IMR-90 (cell line): ENCODE measurements at regions not wholly inside any gene's neighbourhood (a gene's known extent, or its start where the extent isn't known, plus 50 kb on each side); places are given as distances from the start of the nearest gene placed in this dataset.

Experiments used
- ATAC-seq: fragments of 200-7000 bp; cut with Tn5 transposase; 2 replicates; pipeline ENCODE4 v1.9.1; 2020; ENCODE audit warnings: low read depth, mild to moderate bottlenecking, moderate library complexity
- BruUV-seq: library from RNA; stranded (reverse); fragments of 400-500 nt; replicated peaks from 2 replicates; lab custom pipeline; 2021; lab: Mats Ljungman, UMichigan
- CTCF ChIA-PET: fragments of 300-600 bp; formaldehyde crosslinking; extraction: SDS; loops from one replicate; lab custom pipeline; 2021; ENCODE audit warnings: antibody characterized with exemption; lab: Yijun Ruan, JAX
- POLR2A ChIA-PET: fragments of 300-600 bp; sonication (Branson Sonifier 250); formaldehyde crosslinking; loops from one replicate; lab custom pipeline; 2022; ENCODE audit warnings: antibody characterized with exemption; ENCODE audit not compliant: unreplicated experiment; lab: Charles Lee
- DNase-seq: peaks from one replicate; pipeline ENCODE4 v3.0.0; 2013
- H2AFZ ChIP-seq: replicated peaks from 2 replicates; pipeline ENCODE3; 2013; ENCODE audit warnings: low read length, mild to moderate bottlenecking; ENCODE audit not compliant: poor library complexity
- H2AK5ac ChIP-seq: 2 replicates; pipeline ENCODE4 v1.6.1; 2013; ENCODE audit warnings: low read depth, low read length, inconsistent platforms
- H2AK9ac ChIP-seq: replicated peaks from 2 replicates; pipeline ENCODE3; 2013; ENCODE audit warnings: mild to moderate bottlenecking, low read depth, low read length, moderate library complexity; ENCODE audit not compliant: poor library complexity
- H2BK120ac ChIP-seq: 2 replicates; pipeline ENCODE4 v1.6.1; 2013; ENCODE audit warnings: low read depth, low read length, inconsistent platforms
- H2BK15ac ChIP-seq: 3 replicates; pipeline ENCODE4 v1.6.1; 2013; ENCODE audit warnings: low read depth, low read length, inconsistent platforms
- H2BK20ac ChIP-seq: 2 replicates; pipeline ENCODE4 v1.6.1; 2013; ENCODE audit warnings: low read depth, mild to moderate bottlenecking, inconsistent platforms, low read length, moderate library complexity
- H2BK5ac ChIP-seq: 2 replicates; pipeline ENCODE4 v1.6.1; 2013; ENCODE audit warnings: mild to moderate bottlenecking, low read depth, low read length, inconsistent platforms; ENCODE audit not compliant: poor library complexity, severe bottlenecking
- H3K14ac ChIP-seq: replicated peaks from 2 replicates; pipeline ENCODE4 v1.6.1; 2013; ENCODE audit warnings: low read depth, low read length, inconsistent platforms
- H3K18ac ChIP-seq: 2 replicates; pipeline ENCODE4 v1.6.1; 2013; ENCODE audit warnings: low read depth, low read length, control low read depth
- H3K23ac ChIP-seq: 2 replicates; pipeline ENCODE4 v1.6.1; 2013; ENCODE audit warnings: low read depth, low read length, inconsistent platforms
- H3K27ac ChIP-seq: 2 replicates; pipeline ENCODE4 v1.5.1; 2013; ENCODE audit warnings: mild to moderate bottlenecking, control low read depth, low read length; ENCODE audit not compliant: insufficient read depth
- H3K27me3 ChIP-seq: 2 replicates; pipeline ENCODE4 v1.6.1; 2013; ENCODE audit warnings: low read length; ENCODE audit not compliant: control insufficient read depth, insufficient read depth
- H3K36me3 ChIP-seq: 2 replicates; pipeline ENCODE4 v1.6.1; 2013; ENCODE audit warnings: low read length, mixed read lengths; ENCODE audit not compliant: control insufficient read depth, insufficient read depth
- H3K4ac ChIP-seq: 2 replicates; pipeline ENCODE4 v1.6.1; 2013; ENCODE audit warnings: low read depth, low read length, inconsistent platforms
- H3K4me1 ChIP-seq: 2 replicates; pipeline ENCODE4 v1.6.1; 2013; ENCODE audit warnings: low read length, mixed read lengths; ENCODE audit not compliant: control insufficient read depth, insufficient read depth
- H3K4me2 ChIP-seq: 2 replicates; pipeline ENCODE4 v1.6.1; 2013; ENCODE audit warnings: low read depth, mild to moderate bottlenecking, control low read depth, low read length, moderate library complexity
- H3K4me3 ChIP-seq: 2 replicates; pipeline ENCODE4 v1.5.1; 2013; ENCODE audit warnings: low read depth, mild to moderate bottlenecking, control low read depth, low read length, moderate library complexity; ENCODE audit not compliant: insufficient read depth
- H3K56ac ChIP-seq: 2 replicates; pipeline ENCODE4 v1.6.1; 2013; ENCODE audit warnings: low read length, inconsistent platforms; ENCODE audit not compliant: insufficient read depth; ENCODE audit errors: extremely low read depth
- H3K79me1 ChIP-seq, 2 experiments: 2 replicates each; pipeline ENCODE4 v1.6.1; 2013; ENCODE audit warnings: low read length in 2 of 2, inconsistent platforms in 1 of 2, low read depth in 1 of 2
- H3K9ac ChIP-seq: 2 replicates; pipeline ENCODE4 v1.6.1; 2013; ENCODE audit warnings: low read depth, low read length, control low read depth
- H3K9me1 ChIP-seq: 2 replicates; pipeline ENCODE4 v1.6.1; 2013; ENCODE audit warnings: low read length, inconsistent platforms; ENCODE audit not compliant: insufficient read depth
- H3K9me3 ChIP-seq: 2 replicates; pipeline ENCODE4 v1.6.1; 2013; ENCODE audit warnings: low read length; ENCODE audit not compliant: control insufficient read depth, insufficient read depth
- H4K20me1 ChIP-seq: 2 replicates; pipeline ENCODE4 v1.6.1; 2013; ENCODE audit warnings: low read length, inconsistent platforms; ENCODE audit not compliant: insufficient read depth
- H4K5ac ChIP-seq: 2 replicates; pipeline ENCODE4 v1.6.1; 2013; ENCODE audit warnings: mild to moderate bottlenecking, low read depth, low read length, control low read depth
- H4K8ac ChIP-seq, 2 experiments: 2 replicates each; pipeline ENCODE4 v1.6.1; 2013; ENCODE audit warnings: low read depth in 2 of 2, low read length in 2 of 2, control low read depth in 1 of 2, inconsistent platforms in 1 of 2
- H4K91ac ChIP-seq: 2 replicates; pipeline ENCODE4 v1.6.1; 2013; ENCODE audit warnings: low read depth, low read length, inconsistent platforms; ENCODE audit not compliant: insufficient read depth
- CTCF ChIP-seq: conservative IDR thresholded peaks from 2 replicates; pipeline ENCODE4 v1.5.1; 2012; ENCODE audit warnings: mild to moderate bottlenecking, low read depth, low read length, improper control_type of control experiment
- RAD21 ChIP-seq: IDR thresholded peaks from 2 replicates; pipeline ENCODE4 v1.6.1; 2012; ENCODE audit warnings: low read length, improper control_type of control experiment
- RCOR1 ChIP-seq: IDR thresholded peaks from 2 replicates; pipeline ENCODE4 v1.6.1; 2012; ENCODE audit warnings: mild to moderate bottlenecking, low read length, improper control_type of control experiment; ENCODE audit not compliant: insufficient replicate concordance
- WGBS, 2 experiments: methylation state at CpG; one replicate each; pipeline versions ENCODE4 v1.1.5 to v1.1.7; 2013; ENCODE audit warnings: missing lambda C conversion rate in 2 of 2; ENCODE audit not compliant: insufficient read length in 1 of 2; ENCODE audit errors: extremely low coverage in 2 of 2; 5-methylcytosine and 5-hydroxymethylcytosine counted together
- dilution Hi-C: fragments of 300-500 bp; cut with HindIII; formaldehyde crosslinking; loops from one replicate; pipeline ENCODE4 v1.14.3; 2018; ENCODE audit warnings: low sequenced_read_pairs; ENCODE audit not compliant: unreplicated experiment
- in situ Hi-C: fragments of 300-500 bp; cut with MboI; formaldehyde crosslinking; loops from 3 replicates; pipeline ENCODE4 v1.14.3; 2019; ENCODE audit warnings: low sequenced_read_pairs, inconsistent platforms, mixed read lengths
- intact Hi-C: fragments of 100-400 bp; cut with micrococcal nuclease; formaldehyde crosslinking; loops from 2 replicates; pipeline ENCODE4 v1.10.0; 2022

- Histone ChIP-seq H3K14ac (no peak overlapping the region), H2BK20ac (no peak overlapping the region), H3K9ac (no peak overlapping the region), H3K4me2 (no peak overlapping the region), H3K27ac (no peak overlapping the region), H3K79me1 (no peaks in the 10 kb centered on the region), H4K20me1 (no peaks in the 10 kb centered on the region), H3K4me1 (no peaks in the 10 kb centered on the region), H3K4ac (no peak overlapping the region), H2AFZ (no peak overlapping the region), H2BK120ac (no peak overlapping the region), H2AK9ac (no peak overlapping the region), H3K27me3 (no peaks in the 10 kb centered on the region), H3K36me3 (no peaks in the 10 kb centered on the region), H4K8ac (no peak overlapping the region), H3K9me1 (no peaks in the 10 kb centered on the region), H4K91ac (no peak overlapping the region), H3K9me3 (no peaks in the 10 kb centered on the region), H2AK5ac (no peak overlapping the region), H3K18ac (no peak overlapping the region), H3K4me3 (no peak overlapping the region), H3K23ac (no peak overlapping the region), H2BK15ac (no peak overlapping the region), H4K5ac (no peak overlapping the region), H2BK5ac (no peak overlapping the region), H3K56ac (no peak overlapping the region)
- no CpG with 5 or more reads among the region's 3 CpGs for WGBS, 2 experiments
- TF ChIP-seq RAD21 (peak; percentile 23), RCOR1 (no peak), CTCF (peak; percentile 16; the same call in 1 of the 2 replicates)
- CTCF ChIA-PET: no interaction called here
- no peak for DNase-seq
- dilution Hi-C loops: no loop called here
- in situ Hi-C loops: no loop called here
- ATAC-seq: no peak
- intact Hi-C loops: no loop called here
- no TSS peak for BruUV-seq
- POLR2A ChIA-PET: no interaction called here
These were observed 410.0 kb upstream of the NR3C2 start for GRCh38 chr4:148852092-148852699.
